ENCODE measurements at regions not wholly inside any gene's neighbourhood (a gene's known extent, or its start where the extent isn't known, plus 50 kb on each side); places are given as distances from the start of the nearest gene placed in this dataset.

GRCh38 chr12:83386527-83387264 lies 700.0 kb downstream of the TMTC2 start:
- no peak for ATAC-seq
- ChIA-PET POLR2A (no interaction called here), CTCF (interaction anchor here (1.2 kb wide), 1 partner anchor 701 kb away, joined by 3 read pairs; no protein-coding TSS in a partner anchor)
- H3K27me3 Mint-ChIP-seq (ENCODE audit: low read depth), result no peaks in the 10 kb centered on the region
- H3K36me3 Mint-ChIP-seq (ENCODE audit: low read depth), result no peaks in the 10 kb centered on the region
- H3K9me3 Mint-ChIP-seq (ENCODE audit: insufficient read depth), result peaks cover 3% of the 10 kb centered on the region
- no peak overlapping the region for H3K4me3 Mint-ChIP-seq
- no peak overlapping the region for H3K27ac Mint-ChIP-seq
- H3K4me1 Mint-ChIP-seq (ENCODE audit: low read depth), result no peaks in the 10 kb centered on the region
- DNase-seq, result no peak

- H3K27me3 Mint-ChIP-seq (ENCODE audit: low read depth), result no peaks in the 10 kb centered on the region
- H3K4me1 Mint-ChIP-seq (ENCODE audit: low read depth), result no peaks in the 10 kb centered on the region
- no peaks in the 10 kb centered on the region for H3K36me3 Mint-ChIP-seq (ENCODE audit: low read depth)
- ChIA-PET POLR2A (interaction anchor here (0.7 kb wide), 1 partner anchor 30 kb away, joined by 3 read pairs; no protein-coding TSS in a partner anchor), CTCF (interaction anchor here (0.6 kb wide), 1 partner anchor 101 kb away, joined by 3 read pairs; no protein-coding TSS in a partner anchor)
- H3K27ac Mint-ChIP-seq, result no peak overlapping the region
- no peak overlapping the region for H3K4me3 Mint-ChIP-seq
- no peak for ATAC-seq
- peaks cover 9% of the 10 kb centered on the region for H3K9me3 Mint-ChIP-seq (ENCODE audit: insufficient read depth)
- no peak for DNase-seq
These were observed 691.6 kb downstream of the TMTC2 start for GRCh38 chr12:83378186-83378727.

- no peak overlapping the region for H3K27ac Mint-ChIP-seq
- H3K9me3 Mint-ChIP-seq (ENCODE audit: insufficient read depth), result no peaks in the 10 kb centered on the region
- no peaks in the 10 kb centered on the region for H3K36me3 Mint-ChIP-seq (ENCODE audit: low read depth)
- DNase-seq, result no peak
- H3K27me3 Mint-ChIP-seq (ENCODE audit: low read depth), result no peaks in the 10 kb centered on the region
- CTCF ChIA-PET, result no interaction called here
- H3K4me3 Mint-ChIP-seq, result no peak overlapping the region
- no peak for ATAC-seq
- H3K4me1 Mint-ChIP-seq (ENCODE audit: low read depth), result no peaks in the 10 kb centered on the region
- POLR2A ChIA-PET, result no interaction called here
These were observed 678.6 kb downstream of the TMTC2 start for GRCh38 chr12:83365317-83365716.

GRCh38 chr12:83361475-83361874 lies 674.8 kb downstream of the TMTC2 start:
- H3K27ac Mint-ChIP-seq, result no peak overlapping the region
- ChIA-PET POLR2A (no interaction called here), CTCF (no interaction called here)
- no peak for DNase-seq
- no peak overlapping the region for H3K4me3 Mint-ChIP-seq
- H3K4me1 Mint-ChIP-seq (ENCODE audit: low read depth), result no peaks in the 10 kb centered on the region
- H3K27me3 Mint-ChIP-seq (ENCODE audit: low read depth), result no peaks in the 10 kb centered on the region
- no peaks in the 10 kb centered on the region for H3K36me3 Mint-ChIP-seq (ENCODE audit: low read depth)
- ATAC-seq, result no peak
- H3K9me3 Mint-ChIP-seq (ENCODE audit: insufficient read depth), result no peaks in the 10 kb centered on the region

GRCh38 chr12:83361071-83361470 lies 674.4 kb downstream of the TMTC2 start:
- no peak overlapping the region for H3K27ac Mint-ChIP-seq
- H3K9me3 Mint-ChIP-seq (ENCODE audit: insufficient read depth), result no peaks in the 10 kb centered on the region
- CTCF ChIA-PET, result no interaction called here
- POLR2A ChIA-PET, result no interaction called here
- H3K27me3 Mint-ChIP-seq (ENCODE audit: low read depth), result no peaks in the 10 kb centered on the region
- no peak for ATAC-seq
- no peaks in the 10 kb centered on the region for H3K4me1 Mint-ChIP-seq (ENCODE audit: low read depth)
- no peaks in the 10 kb centered on the region for H3K36me3 Mint-ChIP-seq (ENCODE audit: low read depth)
- H3K4me3 Mint-ChIP-seq, result no peak overlapping the region
- no peak for DNase-seq

GRCh38 chr12:83349907-83350611 lies 663.4 kb downstream of the TMTC2 start:
- no peak overlapping the region for H3K4me3 Mint-ChIP-seq
- no peaks in the 10 kb centered on the region for H3K36me3 Mint-ChIP-seq (ENCODE audit: low read depth)
- POLR2A ChIA-PET, result no interaction called here
- CTCF ChIA-PET, result no interaction called here
- no peak for DNase-seq
- ATAC-seq, result no peak
- H3K9me3 Mint-ChIP-seq (ENCODE audit: insufficient read depth), result no peaks in the 10 kb centered on the region
- no peaks in the 10 kb centered on the region for H3K4me1 Mint-ChIP-seq (ENCODE audit: low read depth)
- H3K27me3 Mint-ChIP-seq (ENCODE audit: low read depth), result no peaks in the 10 kb centered on the region
- H3K27ac Mint-ChIP-seq, result no peak overlapping the region

GRCh38 chr12:83346333-83346732 lies 659.6 kb downstream of the TMTC2 start:
- Mint-ChIP-seq H3K4me3 (no peak overlapping the region), H3K9me3 (ENCODE audit: insufficient read depth) (no peaks in the 10 kb centered on the region), H3K36me3 (ENCODE audit: low read depth) (no peaks in the 10 kb centered on the region), H3K27me3 (ENCODE audit: low read depth) (no peaks in the 10 kb centered on the region), H3K4me1 (ENCODE audit: low read depth) (no peaks in the 10 kb centered on the region), H3K27ac (no peak overlapping the region)
- ATAC-seq (no peak), DNase-seq (no peak)
- CTCF ChIA-PET, result no interaction called here
- POLR2A ChIA-PET, result no interaction called here

- no peak overlapping the region for H3K4me3 Mint-ChIP-seq
- H3K36me3 Mint-ChIP-seq (ENCODE audit: low read depth), result no peaks in the 10 kb centered on the region
- no peak overlapping the region for H3K27ac Mint-ChIP-seq
- POLR2A ChIA-PET, result no interaction called here
- DNase-seq (no peak), ATAC-seq (no peak)
- no peaks in the 10 kb centered on the region for H3K4me1 Mint-ChIP-seq (ENCODE audit: low read depth)
- CTCF ChIA-PET, result no interaction called here
- no peaks in the 10 kb centered on the region for H3K9me3 Mint-ChIP-seq (ENCODE audit: insufficient read depth)
- H3K27me3 Mint-ChIP-seq (ENCODE audit: low read depth), result no peaks in the 10 kb centered on the region
These were observed 657.1 kb downstream of the TMTC2 start for GRCh38 chr12:83343767-83344166.

GRCh38 chr12:83335748-83336147 lies 649.0 kb downstream of the TMTC2 start:
- ATAC-seq (no peak), DNase-seq (no peak)
- H3K4me3 Mint-ChIP-seq, result no peak overlapping the region
- H3K4me1 Mint-ChIP-seq (ENCODE audit: low read depth), result no peaks in the 10 kb centered on the region
- no peaks in the 10 kb centered on the region for H3K9me3 Mint-ChIP-seq (ENCODE audit: insufficient read depth)
- ChIA-PET POLR2A (no interaction called here), CTCF (no interaction called here)
- no peak overlapping the region for H3K27ac Mint-ChIP-seq
- no peaks in the 10 kb centered on the region for H3K36me3 Mint-ChIP-seq (ENCODE audit: low read depth)
- no peaks in the 10 kb centered on the region for H3K27me3 Mint-ChIP-seq (ENCODE audit: low read depth)

- Mint-ChIP-seq H3K4me1 (ENCODE audit: low read depth) (no peaks in the 10 kb centered on the region), H3K27me3 (ENCODE audit: low read depth) (no peaks in the 10 kb centered on the region), H3K4me3 (no peak overlapping the region), H3K9me3 (ENCODE audit: insufficient read depth) (no peaks in the 10 kb centered on the region), H3K36me3 (ENCODE audit: low read depth) (no peaks in the 10 kb centered on the region), H3K27ac (no peak overlapping the region)
- CTCF ChIA-PET, result no interaction called here
- ATAC-seq, result no peak
- POLR2A ChIA-PET, result no interaction called here
- no peak for DNase-seq
These were observed 640.0 kb downstream of the TMTC2 start for GRCh38 chr12:83326666-83327065.

- POLR2A ChIA-PET, result no interaction called here
- Mint-ChIP-seq H3K4me1 (ENCODE audit: low read depth) (no peaks in the 10 kb centered on the region), H3K27me3 (ENCODE audit: low read depth) (no peaks in the 10 kb centered on the region), H3K9me3 (ENCODE audit: insufficient read depth) (no peaks in the 10 kb centered on the region), H3K36me3 (ENCODE audit: low read depth) (no peaks in the 10 kb centered on the region), H3K4me3 (no peak overlapping the region), H3K27ac (no peak overlapping the region)
- CTCF ChIA-PET, result no interaction called here
- ATAC-seq (no peak), DNase-seq (no peak)
These were observed 637.2 kb downstream of the TMTC2 start for GRCh38 chr12:83323866-83324265.

GRCh38 chr12:83322809-83323208 lies 636.1 kb downstream of the TMTC2 start:
- DNase-seq (no peak), ATAC-seq (no peak)
- H3K9me3 Mint-ChIP-seq (ENCODE audit: insufficient read depth), result no peaks in the 10 kb centered on the region
- CTCF ChIA-PET, result no interaction called here
- POLR2A ChIA-PET, result no interaction called here
- H3K27me3 Mint-ChIP-seq (ENCODE audit: low read depth), result no peaks in the 10 kb centered on the region
- H3K36me3 Mint-ChIP-seq (ENCODE audit: low read depth), result no peaks in the 10 kb centered on the region
- no peak overlapping the region for H3K27ac Mint-ChIP-seq
- no peak overlapping the region for H3K4me3 Mint-ChIP-seq
- H3K4me1 Mint-ChIP-seq (ENCODE audit: low read depth), result no peaks in the 10 kb centered on the region
